Liver (tissue), 8 donors: ENCODE measurements at regions not wholly inside any gene's neighbourhood (a gene's known extent, or its start where the extent isn't known, plus 50 kb on each side); places are given as distances from the start of the nearest gene placed in this dataset.

ENCODE experiments used
- DNase-seq: peaks from one replicate; pipeline ENCODE4 v3.0.0-alpha.2; 2017; ENCODE audit warnings: low spot score
- H3K27ac ChIP-seq, 2 donors: one replicate each; pipeline ENCODE4 v1.7.0; 2013; ENCODE audit warnings: inconsistent platforms in 2 of 2, low read length in 2 of 2, control low read depth in 1 of 2, low read depth in 1 of 2, mild to moderate bottlenecking in 1 of 2
- H3K27me3 ChIP-seq, 4 donors: one replicate each; pipeline versions ENCODE4 v1.6.1 to v1.7.0; 2013; ENCODE audit warnings: low read length in 3 of 4, inconsistent platforms in 1 of 4, mild to moderate bottlenecking in 1 of 4, moderate library complexity in 1 of 4; ENCODE audit not compliant: control insufficient read depth in 4 of 4, insufficient read depth in 4 of 4
- H3K36me3 ChIP-seq, 4 donors: one replicate each; pipeline versions ENCODE4 v1.6.1 to v1.7.0; 2013; ENCODE audit warnings: low read length in 3 of 4, mild to moderate bottlenecking in 3 of 4, low read depth in 1 of 4, moderate library complexity in 1 of 4; ENCODE audit not compliant: control insufficient read depth in 4 of 4, insufficient read depth in 3 of 4
- H3K4me1 ChIP-seq, 4 donors: one replicate each; pipeline versions ENCODE4 v1.6.1 to v1.7.0; 2013; ENCODE audit warnings: low read length in 3 of 4, mild to moderate bottlenecking in 3 of 4, moderate library complexity in 1 of 4; ENCODE audit not compliant: control insufficient read depth in 4 of 4, insufficient read depth in 4 of 4
- H3K4me3 ChIP-seq, 3 donors: one replicate each; pipeline versions ENCODE4 v1.6.1 to v1.7.0; 2013; ENCODE audit warnings: low read length in 3 of 3, control low read depth in 1 of 3, low read depth in 1 of 3, mild to moderate bottlenecking in 1 of 3
- H3K9ac ChIP-seq, 2 donors: one replicate each; pipeline ENCODE4 v1.7.0; 2013; ENCODE audit warnings: low read length in 2 of 2, mild to moderate bottlenecking in 2 of 2, moderate library complexity in 2 of 2, control low read depth in 1 of 2, low read depth in 1 of 2
- H3K9me3 ChIP-seq, 4 donors: one replicate each; pipeline versions ENCODE4 v1.6.1 to v1.7.0; 2013; ENCODE audit warnings: low read length in 3 of 4; ENCODE audit not compliant: control insufficient read depth in 4 of 4
- EGR1 ChIP-seq, 2 donors: IDR thresholded peaks; 2 replicates each; pipeline ENCODE4 v1.6.1; 2016 to 2018; ENCODE audit warnings: antibody characterized with exemption in 2 of 2, low read depth in 2 of 2
- FOXA1 ChIP-seq: IDR thresholded peaks from 2 replicates; pipeline ENCODE4 v1.6.1; 2016; ENCODE audit warnings: antibody characterized with exemption
- FOXA2 ChIP-seq: IDR thresholded peaks from 2 replicates; pipeline ENCODE4 v1.6.1; 2016; ENCODE audit warnings: antibody characterized with exemption
- GABPA ChIP-seq, 2 donors: IDR thresholded peaks in 1 of 2; conservative IDR thresholded peaks in 1 of 2; 2 replicates each; pipeline ENCODE4 v1.6.1; 2016; ENCODE audit warnings: antibody characterized with exemption in 2 of 2, mild to moderate bottlenecking in 1 of 2, moderate library complexity in 1 of 2
- HNF4A ChIP-seq, 2 donors: conservative IDR thresholded peaks; 2 replicates each; pipeline ENCODE4 v1.6.1; 2016; ENCODE audit warnings: antibody characterized with exemption in 2 of 2, mild to moderate bottlenecking in 2 of 2
- HNF4G ChIP-seq: IDR thresholded peaks from 2 replicates; pipeline ENCODE4 v1.6.1; 2016; ENCODE audit warnings: antibody characterized with exemption
- JUND ChIP-seq, 2 donors: IDR thresholded peaks; 2 replicates each; pipeline ENCODE4 v1.6.1; 2016; ENCODE audit warnings: antibody characterized with exemption in 2 of 2
- NR2F2 ChIP-seq: IDR thresholded peaks from 2 replicates; pipeline ENCODE4 v1.6.1; 2016; ENCODE audit warnings: antibody characterized with exemption
- RAD21 ChIP-seq, 2 donors: IDR thresholded peaks; 2 replicates each; pipeline ENCODE4 v1.6.1; 2016; ENCODE audit warnings: antibody characterized with exemption in 2 of 2, mild to moderate bottlenecking in 2 of 2
- RXRA ChIP-seq, 2 donors: IDR thresholded peaks; 2 replicates each; pipeline ENCODE4 v1.6.1; 2017 to 2018; ENCODE audit warnings: antibody characterized with exemption in 2 of 2, mild to moderate bottlenecking in 1 of 2
- SP1 ChIP-seq: IDR thresholded peaks from 2 replicates; pipeline ENCODE4 v1.6.1; 2018; ENCODE audit warnings: antibody characterized with exemption, mild to moderate bottlenecking
- TAF1 ChIP-seq: conservative IDR thresholded peaks from 2 replicates; pipeline ENCODE4 v1.6.1; 2016; ENCODE audit warnings: antibody characterized with exemption, mild to moderate bottlenecking
- YY1 ChIP-seq: IDR thresholded peaks from 2 replicates; pipeline ENCODE4 v1.6.1; 2016; ENCODE audit warnings: antibody characterized with exemption, mild to moderate bottlenecking
- WGBS: extraction: QIAGEN DNeasy Blood & Tissue Kit; methylation state at CpG from one replicate; pipeline ENCODE4 v1.1.7; 2013; 5-methylcytosine and 5-hydroxymethylcytosine counted together
- TF ChIP-seq, protein P1 (sequence below): IDR thresholded peaks from 2 replicates; pipeline ENCODE4 v1.6.1; 2016; ENCODE audit warnings: antibody characterized with exemption
- TF ChIP-seq, protein P2 (sequence below): fragments of 150-350 bp; IDR thresholded peaks from 2 replicates; pipeline ENCODE4 v1.5.1; 2017; ENCODE audit warnings: improper control_type of control experiment, low read depth, low read length; ENCODE audit not compliant: missing input control
- TF ChIP-seq, protein P3 (sequence below): IDR thresholded peaks from 2 replicates; pipeline ENCODE4 v1.6.1; 2016; ENCODE audit warnings: antibody characterized with exemption, mild to moderate bottlenecking
- TF ChIP-seq, protein P4 (sequence below): IDR thresholded peaks from 2 replicates; pipeline ENCODE4 v1.6.1; 2016; ENCODE audit warnings: antibody characterized with exemption
- TF ChIP-seq, protein P5 (sequence below): IDR thresholded peaks from 2 replicates; pipeline ENCODE4 v1.6.1; 2016; ENCODE audit warnings: antibody characterized with exemption
- donor health status: healthy.
- donor health status: healthy.
- donor health status: healthy.
- donor health status: healthy.
- donor health status: healthy.

DNA sequence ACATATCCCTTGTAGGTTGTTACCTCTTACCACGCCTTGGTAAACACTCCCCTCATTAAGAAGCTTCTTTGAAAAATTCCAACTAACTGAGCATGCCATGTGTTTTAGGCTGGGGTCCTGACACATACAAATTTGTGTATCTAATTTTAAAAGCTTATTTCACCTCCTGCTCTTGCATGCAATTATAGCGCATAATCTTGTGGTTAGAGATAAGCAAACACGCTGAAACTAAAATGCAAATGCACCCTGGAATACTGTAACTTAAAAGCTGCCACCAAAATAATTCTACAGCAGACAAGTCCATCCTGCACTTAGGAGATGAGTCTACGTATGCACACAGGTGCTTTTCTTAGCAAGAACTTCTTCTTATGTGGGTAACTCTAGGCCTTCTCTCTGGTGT is 990.2 kb downstream of the TSN start:
- H3K9ac ChIP-seq = no peak overlapping the region
- TF ChIP-seq SP1 (no peak), RXRA (IDR thresholded peaks at IDR 0.05) (no peak), HNF4A (conservative IDR thresholded peaks at IDR 0.05) (no peak), FOXA1 (no peak), HNF4G (no peak), EGR1 (IDR thresholded peaks at IDR 0.05; ENCODE audit: low read depth in 2 of 2) (no peak), JUND (IDR thresholded peaks at IDR 0.05) (no peak), NR2F2 (no peak), YY1 (no peak), FOXA2 (no peak)
- TF ChIP-seq, protein P1, sequence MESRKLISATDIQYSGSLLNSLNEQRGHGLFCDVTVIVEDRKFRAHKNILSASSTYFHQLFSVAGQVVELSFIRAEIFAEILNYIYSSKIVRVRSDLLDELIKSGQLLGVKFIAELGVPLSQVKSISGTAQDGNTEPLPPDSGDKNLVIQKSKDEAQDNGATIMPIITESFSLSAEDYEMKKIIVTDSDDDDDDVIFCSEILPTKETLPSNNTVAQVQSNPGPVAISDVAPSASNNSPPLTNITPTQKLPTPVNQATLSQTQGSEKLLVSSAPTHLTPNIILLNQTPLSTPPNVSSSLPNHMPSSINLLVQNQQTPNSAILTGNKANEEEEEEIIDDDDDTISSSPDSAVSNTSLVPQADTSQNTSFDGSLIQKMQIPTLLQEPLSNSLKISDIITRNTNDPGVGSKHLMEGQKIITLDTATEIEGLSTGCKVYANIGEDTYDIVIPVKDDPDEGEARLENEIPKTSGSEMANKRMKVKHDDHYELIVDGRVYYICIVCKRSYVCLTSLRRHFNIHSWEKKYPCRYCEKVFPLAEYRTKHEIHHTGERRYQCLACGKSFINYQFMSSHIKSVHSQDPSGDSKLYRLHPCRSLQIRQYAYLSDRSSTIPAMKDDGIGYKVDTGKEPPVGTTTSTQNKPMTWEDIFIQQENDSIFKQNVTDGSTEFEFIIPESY = no peak
- TF ChIP-seq, protein P2, sequence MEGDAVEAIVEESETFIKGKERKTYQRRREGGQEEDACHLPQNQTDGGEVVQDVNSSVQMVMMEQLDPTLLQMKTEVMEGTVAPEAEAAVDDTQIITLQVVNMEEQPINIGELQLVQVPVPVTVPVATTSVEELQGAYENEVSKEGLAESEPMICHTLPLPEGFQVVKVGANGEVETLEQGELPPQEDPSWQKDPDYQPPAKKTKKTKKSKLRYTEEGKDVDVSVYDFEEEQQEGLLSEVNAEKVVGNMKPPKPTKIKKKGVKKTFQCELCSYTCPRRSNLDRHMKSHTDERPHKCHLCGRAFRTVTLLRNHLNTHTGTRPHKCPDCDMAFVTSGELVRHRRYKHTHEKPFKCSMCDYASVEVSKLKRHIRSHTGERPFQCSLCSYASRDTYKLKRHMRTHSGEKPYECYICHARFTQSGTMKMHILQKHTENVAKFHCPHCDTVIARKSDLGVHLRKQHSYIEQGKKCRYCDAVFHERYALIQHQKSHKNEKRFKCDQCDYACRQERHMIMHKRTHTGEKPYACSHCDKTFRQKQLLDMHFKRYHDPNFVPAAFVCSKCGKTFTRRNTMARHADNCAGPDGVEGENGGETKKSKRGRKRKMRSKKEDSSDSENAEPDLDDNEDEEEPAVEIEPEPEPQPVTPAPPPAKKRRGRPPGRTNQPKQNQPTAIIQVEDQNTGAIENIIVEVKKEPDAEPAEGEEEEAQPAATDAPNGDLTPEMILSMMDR = no peak
- 90% methylated on average over 4 of the region's 4 CpGs for WGBS

DNA sequence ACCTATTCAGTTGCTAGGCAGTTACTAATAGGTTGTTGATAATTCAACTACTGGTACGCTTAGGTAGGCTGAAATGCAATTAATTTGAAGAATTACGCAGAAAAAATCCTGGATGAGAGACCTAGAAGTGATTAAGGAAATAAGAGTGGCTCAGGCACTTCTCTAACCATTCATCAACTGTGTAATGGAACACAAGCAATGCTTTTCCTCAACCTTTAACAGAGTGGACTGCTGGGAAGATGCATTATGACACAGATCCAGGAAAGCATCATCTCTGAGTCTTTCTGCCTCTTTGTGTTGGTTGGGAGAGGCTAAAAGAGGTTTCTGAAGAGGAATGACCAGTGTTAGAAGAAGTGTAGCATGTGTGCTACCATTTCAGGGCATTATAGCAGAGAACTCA is 992.2 kb downstream of the TSN start:
- 93% methylated on average over 2 of the region's 2 CpGs for WGBS

More for the DNA sequence above, 990.2 kb downstream of the TSN start:
- DNase-seq = no peak
- Histone ChIP-seq H3K36me3 (no peaks in the 10 kb centered on the region), H3K4me3 (no peak overlapping the region), H3K27ac (no peak overlapping the region), H3K9me3 (peaks cover 0 to 2% (median 0%) of the 10 kb centered on the region in 4 donors), H3K27me3 (no peaks in the 10 kb centered on the region), H3K4me1 (peaks cover 0 to 3% (median 0%) of the 10 kb centered on the region in 4 donors)

More for the DNA sequence above, 992.2 kb downstream of the TSN start:
- H3K4me3 ChIP-seq = no peak overlapping the region
- no peak for DNase-seq
- H3K27me3 ChIP-seq = no peaks in the 10 kb centered on the region
- H3K36me3 ChIP-seq = no peaks in the 10 kb centered on the region
- TF ChIP-seq, protein P3, sequence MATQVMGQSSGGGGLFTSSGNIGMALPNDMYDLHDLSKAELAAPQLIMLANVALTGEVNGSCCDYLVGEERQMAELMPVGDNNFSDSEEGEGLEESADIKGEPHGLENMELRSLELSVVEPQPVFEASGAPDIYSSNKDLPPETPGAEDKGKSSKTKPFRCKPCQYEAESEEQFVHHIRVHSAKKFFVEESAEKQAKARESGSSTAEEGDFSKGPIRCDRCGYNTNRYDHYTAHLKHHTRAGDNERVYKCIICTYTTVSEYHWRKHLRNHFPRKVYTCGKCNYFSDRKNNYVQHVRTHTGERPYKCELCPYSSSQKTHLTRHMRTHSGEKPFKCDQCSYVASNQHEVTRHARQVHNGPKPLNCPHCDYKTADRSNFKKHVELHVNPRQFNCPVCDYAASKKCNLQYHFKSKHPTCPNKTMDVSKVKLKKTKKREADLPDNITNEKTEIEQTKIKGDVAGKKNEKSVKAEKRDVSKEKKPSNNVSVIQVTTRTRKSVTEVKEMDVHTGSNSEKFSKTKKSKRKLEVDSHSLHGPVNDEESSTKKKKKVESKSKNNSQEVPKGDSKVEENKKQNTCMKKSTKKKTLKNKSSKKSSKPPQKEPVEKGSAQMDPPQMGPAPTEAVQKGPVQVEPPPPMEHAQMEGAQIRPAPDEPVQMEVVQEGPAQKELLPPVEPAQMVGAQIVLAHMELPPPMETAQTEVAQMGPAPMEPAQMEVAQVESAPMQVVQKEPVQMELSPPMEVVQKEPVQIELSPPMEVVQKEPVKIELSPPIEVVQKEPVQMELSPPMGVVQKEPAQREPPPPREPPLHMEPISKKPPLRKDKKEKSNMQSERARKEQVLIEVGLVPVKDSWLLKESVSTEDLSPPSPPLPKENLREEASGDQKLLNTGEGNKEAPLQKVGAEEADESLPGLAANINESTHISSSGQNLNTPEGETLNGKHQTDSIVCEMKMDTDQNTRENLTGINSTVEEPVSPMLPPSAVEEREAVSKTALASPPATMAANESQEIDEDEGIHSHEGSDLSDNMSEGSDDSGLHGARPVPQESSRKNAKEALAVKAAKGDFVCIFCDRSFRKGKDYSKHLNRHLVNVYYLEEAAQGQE = no peak
- TF ChIP-seq, protein P4, sequence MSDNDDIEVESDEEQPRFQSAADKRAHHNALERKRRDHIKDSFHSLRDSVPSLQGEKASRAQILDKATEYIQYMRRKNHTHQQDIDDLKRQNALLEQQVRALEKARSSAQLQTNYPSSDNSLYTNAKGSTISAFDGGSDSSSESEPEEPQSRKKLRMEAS = no peak
- TF ChIP-seq SP1 = no peak
- no peak for TF ChIP-seq EGR1 (IDR thresholded peaks at IDR 0.05; ENCODE audit: low read depth in 2 of 2)
- TF ChIP-seq FOXA1 = no peak
- TF ChIP-seq NR2F2 = no peak
- TF ChIP-seq, protein P5, sequence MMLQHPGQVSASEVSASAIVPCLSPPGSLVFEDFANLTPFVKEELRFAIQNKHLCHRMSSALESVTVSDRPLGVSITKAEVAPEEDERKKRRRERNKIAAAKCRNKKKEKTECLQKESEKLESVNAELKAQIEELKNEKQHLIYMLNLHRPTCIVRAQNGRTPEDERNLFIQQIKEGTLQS = no peak
- TF ChIP-seq JUND (IDR thresholded peaks at IDR 0.05) = no peak
- TF ChIP-seq, protein P1 = no peak
- no peak for TF ChIP-seq TAF1
- TF ChIP-seq RAD21 (IDR thresholded peaks at IDR 0.05) = no peak
- TF ChIP-seq, protein P2 = no peak
- TF ChIP-seq HNF4A (conservative IDR thresholded peaks at IDR 0.05) = no peak
- TF ChIP-seq HNF4G = no peak
- TF ChIP-seq RXRA (IDR thresholded peaks at IDR 0.05) = no peak
- no peak for TF ChIP-seq GABPA (IDR thresholded peaks at IDR 0.05 in 1 of 2, conservative IDR thresholded peaks at IDR 0.05 in 1 of 2)
- TF ChIP-seq YY1 = no peak
- TF ChIP-seq FOXA2 = no peak
- H3K27ac ChIP-seq = no peak overlapping the region
- no peak overlapping the region for H3K9ac ChIP-seq
- peaks cover 0 to 3% (median 0%) of the 10 kb centered on the region in 4 donors for H3K4me1 ChIP-seq
- peaks cover 0 to 2% (median 0%) of the 10 kb centered on the region in 4 donors for H3K9me3 ChIP-seq
